Omental fat pad (tissue), 3 donors: ENCODE measurements at regions not wholly inside any gene's neighbourhood (a gene's known extent, or its start where the extent isn't known, plus 50 kb on each side); places are given as distances from the start of the nearest gene placed in this dataset.

ENCODE experiments used
- ATAC-seq: fragments of 150-250 bp; one replicate; pipeline ENCODE4 v1.9.1; 2016; ENCODE audit warnings: mild to moderate bottlenecking, moderate library complexity; ENCODE audit not compliant: low FRiP score
- DNase-seq: peaks from one replicate; pipeline ENCODE4 v3.0.0-alpha.2; 2019; ENCODE audit warnings: low spot score
- CTCF ChIP-seq, 3 donors: fragments of 450-650 bp; IDR thresholded peaks; one replicate each; pipeline ENCODE4 v1.5.1; 2016 to 2017; ENCODE audit warnings: antibody characterized with exemption in 3 of 3, mild to moderate bottlenecking in 3 of 3, moderate library complexity in 2 of 3

DNA sequence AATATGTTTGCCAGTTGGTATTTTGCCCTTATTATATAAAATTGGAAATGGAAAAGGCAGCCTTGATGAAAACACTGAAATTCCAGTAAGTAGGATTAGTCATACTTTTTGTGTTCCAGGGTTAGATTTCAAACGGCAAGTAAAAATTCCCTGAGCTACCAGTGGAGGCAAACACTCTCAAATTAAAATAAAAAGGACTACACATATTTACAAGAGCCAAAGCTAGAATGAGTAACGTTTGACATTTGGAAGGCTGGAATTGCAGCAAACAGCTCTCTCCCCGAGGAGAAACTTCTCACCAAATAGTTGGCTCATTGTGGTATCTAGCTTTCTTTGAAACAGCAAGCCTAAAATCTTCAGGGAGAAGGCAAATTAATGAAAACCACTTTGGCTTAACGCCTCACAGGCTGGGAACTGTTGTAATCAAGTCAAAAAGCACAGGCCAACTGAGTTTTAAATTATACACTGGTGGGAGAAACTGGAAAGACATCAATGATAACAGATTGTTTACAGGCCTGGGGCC, 288.4 kb downstream of the SNX13 start:
- ATAC-seq, result peak; percentile 91
- TF ChIP-seq CTCF (IDR thresholded peaks at IDR 0.05), result peak in 1 of 3 donors; percentile 34
- no peak for DNase-seq

GRCh38 chr7:17654940-17655339, 285.4 kb downstream of the SNX13 start:
- DNase-seq (no peak), ATAC-seq (no peak)
- TF ChIP-seq CTCF (IDR thresholded peaks at IDR 0.05), result no peak

DNA sequence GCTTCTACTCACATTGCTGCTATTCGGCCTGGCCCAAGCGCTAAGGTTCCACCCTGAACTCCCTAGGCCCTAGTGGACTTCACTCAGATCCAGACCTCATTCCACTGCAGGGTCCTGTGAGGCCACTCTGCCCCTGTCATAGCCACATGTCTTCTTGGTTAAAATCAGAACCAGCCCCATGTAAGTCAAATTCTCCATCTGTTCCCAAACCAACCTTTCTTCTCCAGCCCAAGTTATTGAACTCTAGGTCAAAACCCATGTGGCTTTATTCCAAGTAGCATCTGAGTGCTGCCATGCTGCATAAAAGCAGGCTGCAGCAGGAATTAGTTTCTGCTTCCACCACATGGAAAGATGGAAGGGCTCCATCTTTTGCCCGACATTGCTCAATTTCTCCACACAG, 281.2 kb downstream of the SNX13 start:
- ATAC-seq (no peak), DNase-seq (no peak)
- no peak for TF ChIP-seq CTCF (IDR thresholded peaks at IDR 0.05)

- no peak for TF ChIP-seq CTCF (IDR thresholded peaks at IDR 0.05)
- no peak for ATAC-seq
- DNase-seq, result no peak
Measured at GRCh38 chr7:17660116-17660515, 280.2 kb downstream of the SNX13 start.

DNA sequence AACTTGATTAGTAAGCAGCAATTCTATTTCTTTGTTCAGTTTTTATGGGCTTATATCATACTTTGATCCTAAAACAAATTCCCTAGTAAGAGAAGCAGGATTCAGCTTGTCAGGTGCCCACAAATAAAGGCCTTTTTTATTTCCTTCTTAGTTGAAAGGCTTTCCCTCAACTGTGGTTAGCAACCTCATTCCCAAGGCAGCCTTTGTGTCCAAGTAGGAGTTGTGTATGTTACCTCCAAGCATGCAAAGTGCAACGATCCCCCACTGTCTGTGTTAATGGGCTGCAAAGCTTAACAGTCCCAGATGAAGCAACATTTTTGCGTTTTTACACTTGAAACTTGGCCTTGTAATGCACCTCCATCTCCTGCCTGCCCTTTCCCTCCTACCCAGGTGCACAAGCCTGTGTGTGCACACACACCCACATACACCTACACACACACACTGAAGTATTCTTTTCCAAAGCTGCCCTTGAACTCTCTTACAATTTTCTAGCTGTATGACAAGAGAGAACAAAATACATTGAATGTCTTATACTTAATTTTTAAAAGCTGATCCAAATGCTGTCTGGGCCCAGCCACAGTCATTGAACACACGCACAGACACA, 278.2 kb downstream of the SNX13 start:
- ATAC-seq (no peak), DNase-seq (no peak)
- no peak for TF ChIP-seq CTCF (IDR thresholded peaks at IDR 0.05)

- TF ChIP-seq CTCF (IDR thresholded peaks at IDR 0.05), result no peak
- peak; percentile 85 for ATAC-seq
- no peak for DNase-seq
Measured at GRCh38 chr7:17663061-17663675, 277.1 kb downstream of the SNX13 start.

GRCh38 chr7:17665029-17665428, 275.3 kb downstream of the SNX13 start:
- ATAC-seq (no peak), DNase-seq (no peak)
- TF ChIP-seq CTCF (IDR thresholded peaks at IDR 0.05), result no peak
